GM18511 (cell line): ENCODE measurements at regions not wholly inside any gene's neighbourhood (a gene's known extent, or its start where the extent isn't known, plus 50 kb on each side); places are given as distances from the start of the nearest gene placed in this dataset.
A peak's percentile ranks its signal among the peaks of the same experiment; 100 is the strongest.

Source experiments
- ATAC-seq: cut with Tn5 transposase; IDR thresholded peaks from one replicate; pipeline ENCODE4 v1.9.1; 2021; ENCODE audit warnings: mild to moderate bottlenecking, moderate library complexity; ENCODE audit not compliant: unreplicated experiment

GRCh38 chr9:85264695-85265094, 477.1 kb downstream of the AGTPBP1 start:
- ATAC-seq = no peak

GRCh38 chr9:85263288-85263687, 478.5 kb downstream of the AGTPBP1 start:
- ATAC-seq = no peak

GRCh38 chr9:85262333-85262732, 479.4 kb downstream of the AGTPBP1 start:
- no peak for ATAC-seq

- ATAC-seq = no peak
Measured at GRCh38 chr9:85260275-85260845, 481.4 kb downstream of the AGTPBP1 start.

GRCh38 chr9:85258823-85259370, 482.9 kb downstream of the AGTPBP1 start:
- ATAC-seq = peak; percentile 90

- ATAC-seq = no peak
Measured at GRCh38 chr9:85258236-85258635, 483.5 kb downstream of the AGTPBP1 start.

- no peak for ATAC-seq
Measured at GRCh38 chr9:85249313-85249621, 492.5 kb downstream of the AGTPBP1 start.

GRCh38 chr9:85248514-85249312, 493.0 kb downstream of the AGTPBP1 start:
- no peak for ATAC-seq

- ATAC-seq = no peak
Measured at GRCh38 chr9:85246541-85246940, 495.2 kb downstream of the AGTPBP1 start.

- no peak for ATAC-seq
Measured at GRCh38 chr9:85244856-85245255, 496.9 kb downstream of the AGTPBP1 start.

GRCh38 chr9:85243977-85244376, 497.8 kb downstream of the AGTPBP1 start:
- no peak for ATAC-seq

GRCh38 chr9:85237478-85237877, 504.3 kb downstream of the AGTPBP1 start:
- no peak for ATAC-seq

- ATAC-seq = no peak
Measured at GRCh38 chr9:85230081-85230480, 511.7 kb downstream of the AGTPBP1 start.

GRCh38 chr9:85228111-85228855, 513.5 kb downstream of the AGTPBP1 start:
- no peak for ATAC-seq

GRCh38 chr9:85225180-85225579, 516.6 kb downstream of the AGTPBP1 start:
- no peak for ATAC-seq

GRCh38 chr9:85224729-85225128, 517.0 kb downstream of the AGTPBP1 start:
- ATAC-seq = no peak

GRCh38 chr9:85224301-85224700, 517.5 kb downstream of the AGTPBP1 start:
- ATAC-seq = no peak

GRCh38 chr9:85223506-85224125, 518.1 kb downstream of the AGTPBP1 start:
- ATAC-seq = no peak

- no peak for ATAC-seq
Measured at GRCh38 chr9:85216601-85217000, 525.2 kb downstream of the AGTPBP1 start.

- ATAC-seq = no peak
Measured at GRCh38 chr9:85215961-85216360, 525.8 kb downstream of the AGTPBP1 start.

GRCh38 chr9:85215416-85215815, 526.3 kb downstream of the AGTPBP1 start:
- ATAC-seq = no peak
